Mesendoderm (in vitro differentiated cells): ENCODE measurements at regions not wholly inside any gene's neighbourhood (a gene's known extent, or its start where the extent isn't known, plus 50 kb on each side); places are given as distances from the start of the nearest gene placed in this dataset.
A peak's percentile ranks its signal among the peaks of the same experiment; 100 is the strongest.

ENCODE experiments used
- DNase-seq: peaks from one replicate; pipeline ENCODE4 v3.0.0; 2013
- H2AK5ac ChIP-seq: 2 replicates; pipeline ENCODE4 v1.6.1; 2013; ENCODE audit warnings: low read length, inconsistent platforms
- H2BK120ac ChIP-seq: 2 replicates; pipeline ENCODE4 v1.6.1; 2013; ENCODE audit warnings: low read depth, mild to moderate bottlenecking, low read length, moderate library complexity, mixed read lengths
- H2BK15ac ChIP-seq: replicated peaks from 2 replicates; pipeline ENCODE4 v1.6.1; 2013; ENCODE audit warnings: low read depth, mild to moderate bottlenecking, moderate library complexity
- H2BK5ac ChIP-seq: 2 replicates; pipeline ENCODE4 v1.6.1; 2013; ENCODE audit warnings: low read length, inconsistent platforms
- H3K18ac ChIP-seq: 2 replicates; pipeline ENCODE4 v1.6.1; 2013; ENCODE audit warnings: mild to moderate bottlenecking, low read length, mixed read lengths
- H3K23ac ChIP-seq: one replicate; pipeline ENCODE4 v1.6.1; 2013; ENCODE audit warnings: low read length
- H3K27ac ChIP-seq: 2 replicates; pipeline ENCODE4 v1.5.1; 2013; ENCODE audit warnings: low read depth, mild to moderate bottlenecking, inconsistent platforms, low read length, moderate library complexity
- H3K27me3 ChIP-seq: 2 replicates; pipeline ENCODE4 v1.6.1; 2013; ENCODE audit warnings: low read length, control low read depth, mild to moderate bottlenecking, inconsistent platforms; ENCODE audit not compliant: insufficient read depth, poor library complexity
- H3K36me3 ChIP-seq: 2 replicates; pipeline ENCODE4 v1.6.1; 2013; ENCODE audit warnings: low read length, inconsistent platforms; ENCODE audit not compliant: control insufficient read depth, insufficient read depth
- H3K4ac ChIP-seq: one replicate; pipeline ENCODE4 v1.6.1; 2013; ENCODE audit warnings: low read depth, mild to moderate bottlenecking, low read length, moderate library complexity
- H3K4me1 ChIP-seq: 2 replicates; pipeline ENCODE4 v1.6.1; 2013; ENCODE audit warnings: low read depth, low read length, inconsistent platforms; ENCODE audit not compliant: control insufficient read depth
- H3K4me2 ChIP-seq: 2 replicates; pipeline ENCODE4 v1.6.1; 2013; ENCODE audit warnings: low read length
- H3K4me3 ChIP-seq: 2 replicates; pipeline ENCODE4 v1.5.1; 2013; ENCODE audit warnings: mild to moderate bottlenecking, low read length
- H3K56ac ChIP-seq: one replicate; pipeline ENCODE4 v1.6.1; 2013; ENCODE audit warnings: low read length
- H3K79me1 ChIP-seq: 2 replicates; pipeline ENCODE4 v1.6.1; 2013; ENCODE audit warnings: low read length, inconsistent platforms
- H3K79me2 ChIP-seq: 2 replicates; pipeline ENCODE4 v1.6.1; 2013; ENCODE audit warnings: mild to moderate bottlenecking, low read length; ENCODE audit not compliant: control insufficient read depth, insufficient read depth
- H3K9ac ChIP-seq: 2 replicates; pipeline ENCODE4 v1.6.1; 2013; ENCODE audit warnings: low read length, inconsistent platforms
- H4K5ac ChIP-seq: one replicate; pipeline ENCODE4 v1.6.1; 2013; ENCODE audit warnings: low read length
- H4K8ac ChIP-seq: one replicate; pipeline ENCODE4 v1.6.1; 2013; ENCODE audit warnings: low read depth, mild to moderate bottlenecking, control low read depth, low read length, moderate library complexity
- WGBS: extraction: QIAGEN DNeasy Blood & Tissue Kit; methylation state at CpG from one replicate; pipeline ENCODE4 v1.1.7; 2013; ENCODE audit warnings: low lambda C conversion rate, missing lambda C conversion rate; ENCODE audit not compliant: insufficient coverage; ENCODE audit errors: extremely low coverage; 5-methylcytosine and 5-hydroxymethylcytosine counted together

- no peak overlapping the region for H3K4me3 ChIP-seq
- no peak overlapping the region for H3K9ac ChIP-seq
- no peak overlapping the region for H2BK15ac ChIP-seq
- no peaks in the 10 kb centered on the region for H3K27me3 ChIP-seq
- no peak overlapping the region for H2AK5ac ChIP-seq
- no peak overlapping the region for H2BK120ac ChIP-seq
- no peak overlapping the region for H3K56ac ChIP-seq
- no peak overlapping the region for H4K5ac ChIP-seq
- H3K79me2 ChIP-seq = no peaks in the 10 kb centered on the region
- no peaks in the 10 kb centered on the region for H3K36me3 ChIP-seq
- H3K79me1 ChIP-seq = no peaks in the 10 kb centered on the region
- no peak overlapping the region for H3K27ac ChIP-seq
- no peak overlapping the region for H3K4me2 ChIP-seq
- no peak overlapping the region for H3K4ac ChIP-seq
- DNase-seq = no peak
- no peak overlapping the region for H2BK5ac ChIP-seq
- H3K18ac ChIP-seq = no peak overlapping the region
- H3K23ac ChIP-seq = no peak overlapping the region
- peaks cover 5% of the 10 kb centered on the region for H3K4me1 ChIP-seq
- H4K8ac ChIP-seq = no peak overlapping the region
These were observed 668.4 kb upstream of the CDH9 start for GRCh38 chr5:27706832-27707231.

GRCh38 chr5:27705661-27706060 is 667.3 kb upstream of the CDH9 start:
- Histone ChIP-seq H3K27ac (no peak overlapping the region), H3K56ac (no peak overlapping the region), H4K5ac (no peak overlapping the region), H3K23ac (no peak overlapping the region), H3K79me1 (no peaks in the 10 kb centered on the region), H3K36me3 (no peaks in the 10 kb centered on the region), H3K4me1 (peaks cover 5% of the 10 kb centered on the region), H3K27me3 (no peaks in the 10 kb centered on the region), H3K4me2 (no peak overlapping the region), H3K4me3 (no peak overlapping the region), H3K79me2 (no peaks in the 10 kb centered on the region), H2AK5ac (no peak overlapping the region), H3K9ac (no peak overlapping the region), H2BK5ac (no peak overlapping the region), H2BK120ac (no peak overlapping the region), H3K18ac (no peak overlapping the region), H4K8ac (no peak overlapping the region), H3K4ac (no peak overlapping the region), H2BK15ac (no peak overlapping the region)
- no peak for DNase-seq
- 100% methylated on average over 1 of the region's 3 CpGs for WGBS

GRCh38 chr5:27701931-27702903 is 663.8 kb upstream of the CDH9 start:
- H2BK15ac ChIP-seq = no peak overlapping the region
- no peak overlapping the region for H3K18ac ChIP-seq
- no CpG with 5 or more reads among the region's 7 CpGs for whole genome bisulfite sequencing
- H3K23ac ChIP-seq = no peak overlapping the region
- H3K79me2 ChIP-seq = no peaks in the 10 kb centered on the region
- no peak overlapping the region for H3K56ac ChIP-seq
- no peak overlapping the region for H3K4me3 ChIP-seq
- no peak overlapping the region for H4K5ac ChIP-seq
- no peak overlapping the region for H4K8ac ChIP-seq
- no peak overlapping the region for H2BK5ac ChIP-seq
- H3K4me2 ChIP-seq = no peak overlapping the region
- no peaks in the 10 kb centered on the region for H3K79me1 ChIP-seq
- H2AK5ac ChIP-seq = no peak overlapping the region
- H3K27me3 ChIP-seq = no peaks in the 10 kb centered on the region
- no peaks in the 10 kb centered on the region for H3K36me3 ChIP-seq
- DNase-seq = peak; percentile 75
- H3K27ac ChIP-seq = peak overlapping the region; percentile 76
- peaks cover 5% of the 10 kb centered on the region for H3K4me1 ChIP-seq
- no peak overlapping the region for H3K4ac ChIP-seq
- no peak overlapping the region for H2BK120ac ChIP-seq
- H3K9ac ChIP-seq = no peak overlapping the region

- Histone ChIP-seq H3K27me3 (no peaks in the 10 kb centered on the region), H3K79me1 (no peaks in the 10 kb centered on the region), H2BK5ac (no peak overlapping the region), H3K23ac (no peak overlapping the region), H2AK5ac (no peak overlapping the region), H3K18ac (no peak overlapping the region), H3K9ac (no peak overlapping the region), H4K5ac (no peak overlapping the region), H2BK15ac (no peak overlapping the region), H3K4me1 (peaks cover 5% of the 10 kb centered on the region), H3K79me2 (no peaks in the 10 kb centered on the region), H3K4me3 (no peak overlapping the region), H3K56ac (no peak overlapping the region), H2BK120ac (no peak overlapping the region), H4K8ac (no peak overlapping the region), H3K27ac (no peak overlapping the region), H3K36me3 (no peaks in the 10 kb centered on the region), H3K4ac (no peak overlapping the region), H3K4me2 (no peak overlapping the region)
- DNase-seq = no peak
These were observed 662.1 kb upstream of the CDH9 start for GRCh38 chr5:27700526-27700925.

- Histone ChIP-seq H3K79me1 (no peaks in the 10 kb centered on the region), H2BK5ac (no peak overlapping the region), H3K18ac (no peak overlapping the region), H4K8ac (no peak overlapping the region), H2BK120ac (no peak overlapping the region), H3K4me3 (no peak overlapping the region), H3K9ac (no peak overlapping the region), H3K4me1 (no peaks in the 10 kb centered on the region), H3K79me2 (no peaks in the 10 kb centered on the region), H3K56ac (no peak overlapping the region), H3K4ac (no peak overlapping the region), H2AK5ac (no peak overlapping the region), H3K27me3 (no peaks in the 10 kb centered on the region), H3K23ac (no peak overlapping the region), H3K4me2 (no peak overlapping the region), H4K5ac (no peak overlapping the region), H2BK15ac (no peak overlapping the region), H3K27ac (no peak overlapping the region), H3K36me3 (no peaks in the 10 kb centered on the region)
- DNase-seq = peak; percentile 73
- no CpG with 5 or more reads among the region's 3 CpGs for WGBS
These were observed 644.2 kb upstream of the CDH9 start for GRCh38 chr5:27682600-27682999.

- DNase-seq = peak; percentile 77
- H3K18ac ChIP-seq = no peak overlapping the region
- no peaks in the 10 kb centered on the region for H3K79me2 ChIP-seq
- no peak overlapping the region for H3K4me3 ChIP-seq
- no peaks in the 10 kb centered on the region for H3K4me1 ChIP-seq
- WGBS = no CpG with 5 or more reads among the region's 4 CpGs
- H3K23ac ChIP-seq = no peak overlapping the region
- no peak overlapping the region for H3K4ac ChIP-seq
- no peak overlapping the region for H2AK5ac ChIP-seq
- H4K5ac ChIP-seq = no peak overlapping the region
- no peak overlapping the region for H3K27ac ChIP-seq
- no peaks in the 10 kb centered on the region for H3K36me3 ChIP-seq
- no peaks in the 10 kb centered on the region for H3K27me3 ChIP-seq
- no peak overlapping the region for H2BK15ac ChIP-seq
- H2BK5ac ChIP-seq = no peak overlapping the region
- no peak overlapping the region for H2BK120ac ChIP-seq
- no peak overlapping the region for H3K56ac ChIP-seq
- H3K4me2 ChIP-seq = no peak overlapping the region
- H3K9ac ChIP-seq = no peak overlapping the region
- H3K79me1 ChIP-seq = no peaks in the 10 kb centered on the region
- no peak overlapping the region for H4K8ac ChIP-seq
These were observed 614.1 kb upstream of the CDH9 start for GRCh38 chr5:27652505-27652904.
